ENCODE measurements at regions not wholly inside any gene's neighbourhood (a gene's known extent, or its start where the extent isn't known, plus 50 kb on each side); places are given as distances from the start of the nearest gene placed in this dataset.

GRCh38 chr1:166330096-166330495, 163.3 kb upstream of the FAM78B start:
- no peaks in the 10 kb centered on the region for H3K4me1 ChIP-seq (ENCODE audit: insufficient read depth, low read length)
- DNase-seq (ENCODE audit: low spot score) (no peak), ATAC-seq (no peak), FAIRE-seq (no peak)
- H4K20me1 ChIP-seq (ENCODE audit: insufficient read depth, low read length): no peaks in the 10 kb centered on the region
- no peaks in the 10 kb centered on the region for H3K36me3 ChIP-seq (replicated peaks in 1 of 2; ENCODE audit: control insufficient read depth in 1 of 2, insufficient read depth in 2 of 2, low read length in 2 of 2)
- in situ Hi-C loops (cut with HindIII; ENCODE audit: extremely low pct_ligation_motif_present, low pct_unique_long_range_greater_than_20kb) (no loop called here), intact Hi-C loops (cut with micrococcal nuclease; ENCODE audit: unreplicated experiment) (no loop called here)
- H3K9ac ChIP-seq (ENCODE audit: insufficient read depth, low read depth, low read length): no peak overlapping the region
- no peak overlapping the region for H3K4me3 ChIP-seq (replicated peaks in 1 of 3; ENCODE audit: insufficient read depth in 1 of 3, low read depth in 2 of 3, low read length in 3 of 3)
- H3K4me2 ChIP-seq (ENCODE audit: low read depth, low read length): no peak overlapping the region
- no peak overlapping the region for H2AFZ ChIP-seq (ENCODE audit: low read length)
- no peak overlapping the region for H3K27ac ChIP-seq (ENCODE audit: extremely low read length, insufficient read depth, low read length)
- 0% methylated on average over 1 of the region's 1 CpG for WGBS (ENCODE audit: low lambda C conversion rate)
- TF ChIP-seq, protein P1, sequence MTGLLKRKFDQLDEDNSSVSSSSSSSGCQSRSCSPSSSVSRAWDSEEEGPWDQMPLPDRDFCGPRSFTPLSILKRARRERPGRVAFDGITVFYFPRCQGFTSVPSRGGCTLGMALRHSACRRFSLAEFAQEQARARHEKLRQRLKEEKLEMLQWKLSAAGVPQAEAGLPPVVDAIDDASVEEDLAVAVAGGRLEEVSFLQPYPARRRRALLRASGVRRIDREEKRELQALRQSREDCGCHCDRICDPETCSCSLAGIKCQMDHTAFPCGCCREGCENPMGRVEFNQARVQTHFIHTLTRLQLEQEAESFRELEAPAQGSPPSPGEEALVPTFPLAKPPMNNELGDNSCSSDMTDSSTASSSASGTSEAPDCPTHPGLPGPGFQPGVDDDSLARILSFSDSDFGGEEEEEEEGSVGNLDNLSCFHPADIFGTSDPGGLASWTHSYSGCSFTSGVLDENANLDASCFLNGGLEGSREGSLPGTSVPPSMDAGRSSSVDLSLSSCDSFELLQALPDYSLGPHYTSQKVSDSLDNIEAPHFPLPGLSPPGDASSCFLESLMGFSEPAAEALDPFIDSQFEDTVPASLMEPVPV (CRISPR knock-in tag; IDR thresholded peaks at IDR 0.05): no peak
- TF ChIP-seq SMAD1 (CRISPR knock-in tag; IDR thresholded peaks at IDR 0.05; ENCODE audit: borderline replicate concordance, low read depth) (no peak), ZNF430 (CRISPR knock-in tag; IDR thresholded peaks at IDR 0.05) (no peak), HCFC1 (IDR thresholded peaks at IDR 0.05; ENCODE audit: low read depth, low read length) (no peak), RFX5 (IDR thresholded peaks at IDR 0.05; ENCODE audit: low read depth, low read length) (no peak), IRF2 (CRISPR knock-in tag; IDR thresholded peaks at IDR 0.05) (no peak), NFATC3 (CRISPR knock-in tag; IDR thresholded peaks at IDR 0.05) (no peak), ATF2 (CRISPR knock-in tag; IDR thresholded peaks at IDR 0.05) (no peak), ZNF124 (CRISPR knock-in tag; IDR thresholded peaks at IDR 0.05) (no peak), RFX1 (IDR thresholded peaks at IDR 0.05) (no peak), DMTF1 (CRISPR knock-in tag; IDR thresholded peaks at IDR 0.05) (no peak), KMT2A (CRISPR knock-in tag; IDR thresholded peaks at IDR 0.05) (no peak)
- TF ChIP-seq, protein P2, sequence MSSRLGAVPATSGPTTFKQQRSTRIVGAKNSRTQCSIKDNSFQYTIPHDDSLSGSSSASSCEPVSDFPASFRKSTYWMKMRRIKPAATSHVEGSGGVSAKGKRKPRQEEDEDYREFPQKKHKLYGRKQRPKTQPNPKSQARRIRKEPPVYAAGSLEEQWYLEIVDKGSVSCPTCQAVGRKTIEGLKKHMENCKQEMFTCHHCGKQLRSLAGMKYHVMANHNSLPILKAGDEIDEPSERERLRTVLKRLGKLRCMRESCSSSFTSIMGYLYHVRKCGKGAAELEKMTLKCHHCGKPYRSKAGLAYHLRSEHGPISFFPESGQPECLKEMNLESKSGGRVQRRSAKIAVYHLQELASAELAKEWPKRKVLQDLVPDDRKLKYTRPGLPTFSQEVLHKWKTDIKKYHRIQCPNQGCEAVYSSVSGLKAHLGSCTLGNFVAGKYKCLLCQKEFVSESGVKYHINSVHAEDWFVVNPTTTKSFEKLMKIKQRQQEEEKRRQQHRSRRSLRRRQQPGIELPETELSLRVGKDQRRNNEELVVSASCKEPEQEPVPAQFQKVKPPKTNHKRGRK (CRISPR knock-in tag; IDR thresholded peaks at IDR 0.05): no peak
- no peaks in the 10 kb centered on the region for H3K27me3 ChIP-seq (ENCODE audit: control insufficient read depth in 1 of 2, insufficient read depth in 2 of 2, low read length in 2 of 2)
- no TSS peak for BruUV-seq (replicated peaks)
- ChIA-PET POLR2A (no interaction called here), CTCF (ENCODE audit: low intra/inter-chr PET ratio, low total read pairs) (no interaction called here)
- H3K9me3 ChIP-seq (ENCODE audit: low read length): no peaks in the 10 kb centered on the region
- H3K79me2 ChIP-seq (ENCODE audit: insufficient read depth, low read length): no peaks in the 10 kb centered on the region

Data from HepG2 (cell line).